Forelimb muscle (tissue), 1 donor: ENCODE measurements at regions not wholly inside any gene's neighbourhood (a gene's known extent, or its start where the extent isn't known, plus 50 kb on each side); places are given as distances from the start of the nearest gene placed in this dataset.

Experiments
- DNase-seq: peaks from one replicate; pipeline ENCODE4 v3.0.0-alpha.2; 2013; ENCODE audit warnings: low read depth

DNA sequence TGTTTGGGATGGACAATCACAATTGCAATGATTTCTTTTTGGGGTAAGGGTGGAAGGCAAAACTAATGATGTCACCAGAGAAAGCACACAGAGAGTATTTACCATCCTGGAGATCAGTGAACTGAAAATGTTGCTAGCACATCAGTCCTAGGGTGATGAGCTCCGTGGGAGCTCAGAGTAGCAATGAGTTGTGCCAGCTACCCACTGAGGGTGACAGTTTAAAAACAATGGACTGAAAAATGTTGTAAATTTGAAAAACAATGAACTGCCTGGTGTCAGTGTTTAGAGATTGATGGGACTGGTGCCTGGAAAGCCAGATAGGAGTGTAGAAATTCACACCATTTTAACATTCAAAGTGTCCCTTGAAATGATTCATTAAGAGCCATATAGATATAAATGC, 198.5 kb downstream of the ATP23 start:
- no peak for DNase-seq

GRCh38 chr12:58140395-58140794, 199.0 kb downstream of the ATP23 start:
- DNase-seq = no peak

GRCh38 chr12:58142991-58143390, 201.6 kb downstream of the ATP23 start:
- DNase-seq = no peak

DNA sequence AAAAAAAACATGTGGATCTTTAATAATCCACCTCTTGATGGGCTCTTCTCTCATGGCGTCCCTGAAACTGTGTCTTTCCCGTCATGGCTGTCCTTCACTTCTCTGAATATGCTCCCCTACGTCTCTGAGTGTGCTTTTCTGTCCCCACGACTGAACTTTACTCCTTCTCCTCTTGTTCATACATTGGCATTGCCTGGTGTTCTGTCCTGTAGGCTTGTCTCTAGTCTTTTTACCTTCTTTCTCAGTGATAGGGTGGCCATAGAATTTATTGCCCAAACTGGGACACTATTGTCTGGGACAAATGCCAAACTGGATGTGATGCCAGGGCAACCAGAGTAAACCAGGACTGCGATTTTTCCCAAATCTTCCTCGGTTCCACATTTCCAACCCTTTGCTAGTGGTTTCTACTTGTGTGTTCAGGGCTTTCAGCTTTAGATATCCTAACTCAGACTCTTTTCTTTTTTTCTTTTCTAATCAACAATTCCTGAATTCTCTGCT, 202.2 kb downstream of the ATP23 start:
- no peak for DNase-seq

GRCh38 chr12:58148405-58148804, 207.0 kb downstream of the ATP23 start:
- no peak for DNase-seq

DNA sequence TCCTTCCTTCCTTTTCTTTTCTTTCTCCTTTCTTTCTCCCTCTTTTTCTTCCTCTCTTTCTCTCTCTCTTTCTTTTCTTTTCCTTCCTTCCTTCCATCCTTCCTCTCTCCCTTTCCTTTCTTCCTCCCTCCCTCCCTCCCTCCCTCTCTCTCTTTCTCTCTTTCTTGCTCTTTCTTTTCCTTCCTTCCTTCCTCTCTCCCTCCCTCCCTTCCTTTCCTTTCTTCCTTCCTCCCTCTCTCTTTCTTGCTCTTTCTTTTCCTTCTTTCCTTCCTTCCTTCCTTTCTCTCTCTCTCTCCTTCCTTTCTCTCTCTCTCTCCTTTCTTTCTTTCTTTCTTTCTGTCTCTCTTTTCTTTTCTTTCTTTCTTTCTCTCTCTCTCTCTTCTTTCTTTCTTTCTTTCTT, 207.6 kb downstream of the ATP23 start:
- DNase-seq = no peak

DNA sequence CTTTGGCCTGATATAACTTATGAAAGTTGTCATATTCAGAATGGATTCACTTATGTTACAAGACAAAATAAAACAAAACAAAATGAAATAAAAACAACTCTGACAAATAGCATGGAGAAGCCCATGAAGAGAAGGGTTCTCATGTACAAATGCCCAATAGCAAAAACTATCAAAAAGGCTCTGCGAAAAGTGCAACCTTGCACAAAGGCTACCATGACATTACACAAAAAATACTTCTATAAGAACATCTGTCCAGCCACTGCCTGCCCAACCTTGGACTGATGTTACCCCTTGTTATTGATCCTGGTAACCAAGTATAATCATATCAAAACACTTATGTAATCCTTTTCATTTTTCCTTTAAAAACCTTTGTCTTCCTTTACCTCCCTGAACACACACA, 213.0 kb downstream of the ATP23 start:
- DNase-seq = no peak

DNA sequence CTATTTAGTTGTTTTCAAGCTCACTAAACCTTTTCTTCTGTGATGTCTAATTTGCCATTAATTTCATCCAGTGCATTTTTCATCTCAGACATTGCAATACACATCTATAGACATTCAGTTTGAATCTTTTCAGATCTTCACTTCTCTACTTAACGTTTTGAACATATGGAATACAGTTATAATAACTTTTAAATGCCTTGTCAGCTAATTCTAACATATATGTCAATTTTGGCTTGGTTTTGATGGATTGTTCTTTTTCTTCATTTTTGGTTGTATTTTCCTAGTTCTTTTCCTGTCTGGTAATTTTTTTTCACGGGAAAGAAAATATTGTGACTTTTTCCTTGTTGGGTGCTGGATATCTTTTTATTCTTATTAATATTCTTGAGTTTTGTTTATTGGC, 215.3 kb downstream of the ATP23 start:
- DNase-seq = no peak

DNA sequence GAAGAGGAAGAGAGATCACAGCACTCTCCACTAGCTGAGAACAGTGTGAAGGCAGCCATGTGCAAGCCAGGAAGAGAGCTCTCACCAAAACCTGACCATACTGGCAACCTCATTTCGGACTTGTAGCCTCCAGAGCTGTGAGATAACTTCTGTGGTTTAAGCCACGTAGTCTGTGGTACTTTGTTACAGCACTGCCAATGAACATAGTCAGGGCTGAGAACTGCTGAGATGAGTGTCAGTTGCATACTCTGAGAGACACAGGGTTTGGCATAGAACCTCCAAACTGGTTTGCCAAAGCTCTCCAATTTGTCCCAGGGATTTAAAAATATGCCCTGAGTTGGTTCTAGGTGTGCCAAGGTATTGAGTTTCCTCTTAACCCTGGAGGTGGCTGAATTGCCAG, 218.6 kb downstream of the ATP23 start:
- DNase-seq = no peak

GRCh38 chr12:58161773-58162172, 220.4 kb downstream of the ATP23 start:
- no peak for DNase-seq

GRCh38 chr12:58163021-58163420, 221.7 kb downstream of the ATP23 start:
- peak; percentile 24 for DNase-seq

DNA sequence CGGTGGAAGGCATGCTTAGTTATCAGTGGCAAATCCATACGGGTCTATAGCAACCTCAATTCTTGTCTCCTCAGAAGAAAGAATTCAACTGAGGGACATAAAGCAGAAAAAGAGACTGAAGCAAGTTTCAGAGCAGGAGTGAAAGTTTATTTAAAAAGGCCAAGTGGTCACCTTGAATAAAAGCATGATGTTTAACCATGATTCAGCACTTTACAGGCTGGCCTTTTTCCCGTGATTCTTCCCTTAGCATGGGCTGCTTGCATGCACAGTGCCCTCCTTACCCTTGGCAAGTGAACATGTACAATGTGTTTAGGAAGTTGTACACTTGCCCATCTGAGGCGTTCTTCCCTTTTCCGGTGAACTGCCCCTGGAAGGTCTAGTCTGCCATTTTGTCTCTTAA, 225.3 kb downstream of the ATP23 start:
- no peak for DNase-seq

GRCh38 chr12:58167622-58168021, 226.3 kb downstream of the ATP23 start:
- DNase-seq = no peak

GRCh38 chr12:58169826-58170225, 228.5 kb downstream of the ATP23 start:
- DNase-seq = no peak

- DNase-seq = no peak
Measured at GRCh38 chr12:58171914-58172313, 230.5 kb downstream of the ATP23 start.

DNA sequence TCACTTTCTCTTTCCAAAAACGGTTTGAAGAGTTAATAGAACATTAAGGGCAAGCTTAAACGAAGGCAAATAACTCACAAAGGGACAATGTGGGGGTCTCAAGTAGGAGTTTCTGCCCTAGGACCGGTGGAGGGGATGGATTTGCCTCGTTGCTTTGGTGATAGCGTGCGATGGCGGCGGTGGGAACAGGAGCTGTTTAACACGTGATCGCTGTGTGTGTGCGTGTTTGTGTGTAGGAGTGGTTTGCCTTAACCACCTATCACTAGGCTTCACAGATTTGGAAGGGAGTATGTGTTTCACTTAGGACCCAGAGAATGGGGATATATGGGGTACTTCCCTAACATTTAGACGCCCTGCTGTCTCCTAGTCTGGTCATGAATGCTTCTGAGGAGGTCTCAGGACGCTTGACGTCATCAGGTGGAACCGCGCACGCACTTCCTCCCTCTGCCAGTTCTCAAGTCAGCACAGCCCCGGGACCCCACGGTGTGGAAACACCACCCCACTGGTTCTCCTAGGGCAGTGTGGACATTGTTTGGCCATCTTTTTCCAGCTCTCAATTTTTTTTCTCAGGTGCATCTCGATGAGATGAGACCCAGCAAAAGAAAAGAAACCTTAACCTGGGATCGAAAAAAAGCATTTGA, 231.2 kb downstream of the ATP23 start:
- no peak for DNase-seq

DNA sequence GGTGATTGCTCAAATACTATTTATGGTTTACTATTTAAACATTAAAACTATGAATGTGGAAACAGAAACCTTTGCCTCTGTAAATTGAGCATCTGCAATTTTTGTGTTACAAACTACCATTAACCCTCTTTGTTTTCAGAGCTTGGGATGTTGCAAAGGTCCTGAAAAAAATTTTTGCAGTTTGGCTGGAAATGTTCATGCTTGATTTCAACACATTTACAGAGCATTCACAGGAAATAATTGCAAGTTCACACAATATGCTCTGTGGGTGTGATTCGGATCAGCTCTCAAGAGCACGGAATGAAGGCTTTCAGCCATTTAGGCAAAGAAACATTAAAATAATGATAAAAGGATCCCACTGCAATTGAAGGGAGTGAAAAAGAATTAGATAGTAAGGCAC, 232.9 kb downstream of the ATP23 start:
- no peak for DNase-seq

DNA sequence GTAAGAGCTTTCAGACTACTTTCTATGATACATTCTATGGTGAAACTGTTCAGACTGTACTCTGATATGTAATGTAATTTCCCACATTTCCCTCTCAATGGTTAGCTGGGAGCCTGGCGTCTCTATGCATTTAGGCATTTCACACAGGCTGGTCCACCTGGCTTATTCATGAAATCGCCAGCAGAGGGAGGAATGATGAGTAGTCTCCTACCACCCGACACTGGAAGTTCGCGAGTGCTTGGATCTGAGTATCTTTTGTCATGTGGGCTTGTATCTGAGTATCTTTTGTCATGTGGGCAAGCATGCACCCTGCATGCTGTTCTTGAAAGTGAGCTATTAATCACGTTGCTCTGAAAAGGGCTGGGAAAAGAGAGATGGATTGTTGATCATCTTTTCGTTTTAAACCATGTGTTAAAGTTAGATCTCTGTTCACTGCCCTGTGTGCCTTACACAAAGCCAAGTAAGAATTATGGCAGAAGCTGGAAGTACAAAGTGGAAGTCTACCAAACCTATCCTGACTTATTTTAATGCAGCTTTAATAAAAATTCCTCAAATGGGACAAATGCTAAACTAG, 235.0 kb downstream of the ATP23 start:
- no peak for DNase-seq

DNA sequence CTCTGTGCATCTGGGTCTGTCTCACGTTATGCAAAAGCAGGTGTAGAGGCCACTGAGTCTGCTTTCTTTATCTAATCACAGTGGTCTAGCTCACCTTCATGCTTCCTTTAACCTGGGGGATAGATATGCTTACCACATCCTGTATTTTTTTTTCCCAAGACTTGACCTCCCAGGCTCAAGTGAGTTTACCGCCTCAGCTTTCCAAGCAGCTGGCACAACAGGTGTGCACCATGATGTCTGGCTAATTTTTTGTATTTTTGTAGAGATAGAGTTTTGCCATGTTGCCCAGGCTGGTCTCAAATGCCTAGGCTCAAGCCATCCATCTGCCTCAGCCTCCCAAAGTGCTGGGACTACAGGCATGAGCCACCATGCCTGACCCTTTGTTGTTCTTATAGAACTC, 236.0 kb downstream of the ATP23 start:
- no peak for DNase-seq

- no peak for DNase-seq
Measured at GRCh38 chr12:58184212-58184611, 242.8 kb downstream of the ATP23 start.

DNA sequence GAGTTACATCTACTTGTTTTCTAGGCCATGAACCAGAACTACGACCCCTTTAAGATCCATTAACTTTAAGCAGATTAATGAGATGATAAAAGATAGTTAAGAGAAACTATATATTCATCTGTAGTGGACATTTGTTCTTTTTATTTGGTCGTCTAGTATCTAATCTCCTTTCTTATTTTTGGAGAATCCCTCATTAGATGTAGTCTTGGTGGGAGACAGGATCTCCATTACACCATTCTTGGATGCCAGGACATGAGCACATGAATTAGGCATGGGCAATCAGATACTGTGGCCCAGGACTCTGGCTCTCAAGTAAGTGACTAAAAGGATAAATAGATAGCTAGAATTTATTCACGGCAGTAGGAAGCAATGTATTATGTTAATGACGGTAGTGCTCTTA, 245.0 kb downstream of the ATP23 start:
- DNase-seq = no peak

DNA sequence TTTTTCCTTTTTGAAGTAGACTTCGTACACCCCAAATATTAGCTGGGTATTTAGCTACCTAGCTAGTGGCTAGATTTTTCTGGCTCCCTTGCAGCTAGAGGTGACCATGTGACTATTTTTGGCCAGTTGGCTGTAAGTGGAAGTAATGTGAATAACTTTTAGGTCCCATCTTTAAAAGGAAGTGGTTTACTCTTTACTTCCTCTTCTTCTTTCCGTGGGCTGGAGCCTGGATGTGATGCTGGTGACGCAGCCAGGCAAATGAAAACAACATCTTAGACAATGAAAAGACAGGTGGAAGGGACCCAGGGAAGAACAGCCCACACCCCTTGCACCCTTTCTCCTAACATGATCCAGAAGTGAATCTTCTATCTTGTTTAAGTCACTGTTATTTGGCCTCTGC, 245.5 kb downstream of the ATP23 start:
- no peak for DNase-seq

DNA sequence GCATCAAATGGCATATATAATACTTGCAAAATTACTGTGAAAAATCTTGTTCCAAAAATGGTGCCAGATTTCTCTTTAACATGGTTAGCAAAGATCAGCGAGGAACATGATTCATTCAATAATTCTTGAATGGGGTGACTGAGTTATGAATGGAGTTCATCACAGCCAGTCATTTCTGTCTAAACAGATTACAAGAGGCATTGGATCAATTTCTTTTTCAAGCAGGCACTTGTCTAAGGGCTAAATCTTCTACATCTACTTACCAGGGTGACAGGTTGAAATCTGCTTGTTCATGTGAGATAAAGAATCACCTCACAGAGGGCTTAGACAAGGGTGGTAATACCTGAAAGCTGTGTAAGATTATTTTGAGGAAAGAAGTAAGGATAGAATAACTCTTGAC, 247.7 kb downstream of the ATP23 start:
- DNase-seq = no peak

- no peak for DNase-seq
Measured at GRCh38 chr12:58189893-58190292, 248.5 kb downstream of the ATP23 start.
